CD4-positive, alpha-beta T cell (primary cell): ENCODE measurements at regions not wholly inside any gene's neighbourhood (a gene's known extent, or its start where the extent isn't known, plus 50 kb on each side); places are given as distances from the start of the nearest gene placed in this dataset.
"Not testable (repeated sequence)": the region's sequence is repeated elsewhere in the genome, so short reads cannot be mapped to it uniquely, and the experiment has no call there.

ENCODE experiments used
- ATAC-seq: fragments of 200-7000 bp; cut with Tn5 transposase; one replicate; pipeline ENCODE4 v1.10.0; 2022; ENCODE audit warnings: mild to moderate bottlenecking; ENCODE audit not compliant: poor library complexity
- CTCF ChIA-PET: fragments of 350-600 bp; sonication (Branson Sonifier 250); formaldehyde crosslinking; loops from one replicate; lab custom pipeline; 2021; ENCODE audit warnings: antibody characterized with exemption, inconsistent platforms; lab: Charles Lee
- POLR2A ChIA-PET: fragments of 350-600 bp; sonication (Branson Sonifier 250); formaldehyde crosslinking; loops from one replicate; lab custom pipeline; 2021; ENCODE audit warnings: antibody characterized with exemption, inconsistent platforms; lab: Charles Lee
- DNase-seq, 14 experiments: peaks; one replicate each; pipeline ENCODE4 v3.0.0-alpha.2; 2013 to 2020; ENCODE audit warnings: mixed read lengths in 2 of 14
- H3K27ac ChIP-seq, 2 donors: one replicate each; pipeline versions ENCODE4 v1.5.1 to v1.7.0; 2013; ENCODE audit warnings: low read length in 2 of 2, low read depth in 1 of 2, mild to moderate bottlenecking in 1 of 2
- H3K27me3 ChIP-seq, 2 experiments: 1 replicate in 1 of 2; 2 replicates in 1 of 2; pipeline versions ENCODE4 v1.6.1 to v1.7.0; 2013; ENCODE audit warnings: low read length in 2 of 2, control low read depth in 1 of 2, mild to moderate bottlenecking in 1 of 2, moderate library complexity in 1 of 2; ENCODE audit not compliant: insufficient read depth in 2 of 2, control insufficient read depth in 1 of 2
- H3K36me3 ChIP-seq: one replicate; pipeline ENCODE4 v1.6.1; 2013; ENCODE audit warnings: low read length, control low read depth; ENCODE audit not compliant: insufficient read depth
- H3K4me1 ChIP-seq: one replicate; pipeline ENCODE4 v1.6.1; 2013; ENCODE audit warnings: low read length, control low read depth; ENCODE audit not compliant: insufficient read depth
- H3K4me3 ChIP-seq: one replicate; pipeline ENCODE4 v1.5.1; 2013; ENCODE audit warnings: mild to moderate bottlenecking, low read length, moderate library complexity
- H3K9me3 ChIP-seq, 2 experiments: 1 replicate in 1 of 2; 2 replicates in 1 of 2; pipeline versions ENCODE4 v1.6.1 to v1.7.0; 2013; ENCODE audit warnings: low read length in 2 of 2, mild to moderate bottlenecking in 2 of 2, control low read depth in 1 of 2, moderate library complexity in 1 of 2; ENCODE audit not compliant: control insufficient read depth in 1 of 2, insufficient read depth in 1 of 2
- H3K27ac Mint-ChIP-seq: one replicate; pipeline ENCODE4 v1.8.0; 2020; ENCODE audit warnings: mixed read lengths
- H3K27me3 Mint-ChIP-seq: one replicate; pipeline ENCODE4 v1.8.0; 2021; ENCODE audit warnings: mixed read lengths
- H3K36me3 Mint-ChIP-seq: one replicate; pipeline ENCODE4 v1.8.0; 2021; ENCODE audit warnings: low read depth, mixed read lengths
- H3K4me1 Mint-ChIP-seq: one replicate; pipeline ENCODE4 v1.8.0; 2021; ENCODE audit warnings: low read depth, mixed read lengths
- H3K4me3 Mint-ChIP-seq: one replicate; pipeline ENCODE4 v1.8.0; 2020; ENCODE audit warnings: mild to moderate bottlenecking, mixed read lengths
- H3K9me3 Mint-ChIP-seq: one replicate; pipeline ENCODE4 v1.8.0; 2020; ENCODE audit warnings: mixed read lengths
- intact Hi-C, 2 experiments: fragments of 100-400 bp; cut with DNase I in 1 of 2; cut with micrococcal nuclease in 1 of 2; formaldehyde crosslinking; loops; one replicate each; pipeline versions ENCODE4 v1.15.1 to v1.9.0; 2023 to 2025; cut with DNase I, micrococcal nuclease
- TF ChIP-seq, protein P1 (sequence below): fragments of 200-600 bp; IDR thresholded peaks from one replicate; pipeline ENCODE4 v1.8.0; 2022; ENCODE audit warnings: antibody characterized with exemption, mild to moderate bottlenecking

DNA sequence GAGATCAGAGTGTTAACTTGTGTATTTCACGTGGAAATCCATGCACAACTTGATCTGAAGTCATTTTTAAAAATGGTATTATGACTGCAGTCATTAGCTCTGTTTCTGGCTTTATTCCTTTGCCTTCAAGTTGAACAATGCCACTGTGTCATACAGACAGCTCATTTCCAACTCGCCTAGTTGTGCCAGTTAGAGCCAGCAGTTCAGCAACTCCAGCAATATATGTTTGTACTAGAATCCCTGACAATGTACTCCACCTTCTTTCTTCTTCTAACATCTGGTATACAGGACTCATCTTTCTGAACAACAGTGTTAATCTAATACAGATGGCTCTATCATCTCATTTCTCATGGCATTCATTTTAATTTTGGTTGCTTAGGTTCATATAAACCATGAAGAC lies 418.3 kb upstream of the POU3F2 start:
- DNase-seq: no peak
- Mint-ChIP-seq H3K27ac (no peak overlapping the region), H3K4me1 (no peaks in the 10 kb centered on the region), H3K27me3 (no peaks in the 10 kb centered on the region), H3K36me3 (no peaks in the 10 kb centered on the region), H3K9me3 (peaks cover 19% of the 10 kb centered on the region), H3K4me3 (no peak overlapping the region)
- TF ChIP-seq, protein P1, sequence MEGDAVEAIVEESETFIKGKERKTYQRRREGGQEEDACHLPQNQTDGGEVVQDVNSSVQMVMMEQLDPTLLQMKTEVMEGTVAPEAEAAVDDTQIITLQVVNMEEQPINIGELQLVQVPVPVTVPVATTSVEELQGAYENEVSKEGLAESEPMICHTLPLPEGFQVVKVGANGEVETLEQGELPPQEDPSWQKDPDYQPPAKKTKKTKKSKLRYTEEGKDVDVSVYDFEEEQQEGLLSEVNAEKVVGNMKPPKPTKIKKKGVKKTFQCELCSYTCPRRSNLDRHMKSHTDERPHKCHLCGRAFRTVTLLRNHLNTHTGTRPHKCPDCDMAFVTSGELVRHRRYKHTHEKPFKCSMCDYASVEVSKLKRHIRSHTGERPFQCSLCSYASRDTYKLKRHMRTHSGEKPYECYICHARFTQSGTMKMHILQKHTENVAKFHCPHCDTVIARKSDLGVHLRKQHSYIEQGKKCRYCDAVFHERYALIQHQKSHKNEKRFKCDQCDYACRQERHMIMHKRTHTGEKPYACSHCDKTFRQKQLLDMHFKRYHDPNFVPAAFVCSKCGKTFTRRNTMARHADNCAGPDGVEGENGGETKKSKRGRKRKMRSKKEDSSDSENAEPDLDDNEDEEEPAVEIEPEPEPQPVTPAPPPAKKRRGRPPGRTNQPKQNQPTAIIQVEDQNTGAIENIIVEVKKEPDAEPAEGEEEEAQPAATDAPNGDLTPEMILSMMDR: no peak
- Histone ChIP-seq H3K9me3 (peaks cover 0 to 7% of the 10 kb centered on the region in 2 experiments), H3K27ac (no peak overlapping the region), H3K4me1 (no peaks in the 10 kb centered on the region), H3K4me3 (no peak overlapping the region), H3K27me3 (no peaks in the 10 kb centered on the region), H3K36me3 (no peaks in the 10 kb centered on the region)
- ChIA-PET POLR2A (no interaction called here), CTCF (no interaction called here)
- ATAC-seq: no peak
- intact Hi-C loops: no loop called here

DNA sequence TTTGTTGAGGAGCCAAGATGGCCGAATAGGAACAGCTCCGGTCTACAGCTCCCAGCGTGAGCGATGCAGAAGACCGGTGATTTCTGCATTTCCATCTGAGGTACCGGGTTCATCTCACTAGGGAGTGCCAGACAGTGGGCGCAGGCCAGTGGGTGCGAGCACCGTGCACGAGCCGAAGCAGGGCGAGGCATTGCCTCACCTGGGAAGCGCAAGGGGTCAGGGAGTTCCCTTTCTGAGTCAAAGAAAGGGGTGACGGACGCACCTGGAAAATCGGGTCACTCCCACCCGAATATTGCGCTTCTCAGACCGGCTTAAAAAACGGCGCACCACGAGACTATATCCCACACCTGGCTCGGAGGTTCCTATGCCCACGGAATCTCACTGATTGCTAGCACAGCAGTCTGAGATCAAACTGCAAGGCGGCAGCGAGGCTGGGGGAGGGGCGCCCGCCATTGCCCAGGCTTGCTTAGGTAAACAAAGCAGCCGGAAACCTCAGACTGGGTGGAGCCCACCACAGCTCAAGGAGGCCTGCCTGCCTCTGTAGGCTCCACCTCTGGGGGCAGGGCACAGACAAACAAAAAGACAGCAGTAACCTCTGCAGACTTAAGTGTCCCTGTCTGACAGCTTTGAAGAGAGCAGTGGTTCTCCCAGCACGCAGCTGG lies 417.7 kb upstream of the POU3F2 start:
- H3K36me3 ChIP-seq, H3K36me3 Mint-ChIP-seq, H3K27ac Mint-ChIP-seq, H3K4me1 ChIP-seq, H3K27me3 ChIP-seq, CTCF ChIA-PET, H3K4me3 Mint-ChIP-seq, ATAC-seq, H3K4me1 Mint-ChIP-seq, intact Hi-C loops, POLR2A ChIA-PET, H3K4me3 ChIP-seq, H3K27me3 Mint-ChIP-seq, H3K27ac ChIP-seq, H3K9me3 ChIP-seq: not testable (repeated sequence)
- DNase-seq: peak in 3 of 14 experiments; percentile 14 to 33 (median 21)
- H3K9me3 Mint-ChIP-seq: peaks cover 19% of the 10 kb centered on the region

DNA sequence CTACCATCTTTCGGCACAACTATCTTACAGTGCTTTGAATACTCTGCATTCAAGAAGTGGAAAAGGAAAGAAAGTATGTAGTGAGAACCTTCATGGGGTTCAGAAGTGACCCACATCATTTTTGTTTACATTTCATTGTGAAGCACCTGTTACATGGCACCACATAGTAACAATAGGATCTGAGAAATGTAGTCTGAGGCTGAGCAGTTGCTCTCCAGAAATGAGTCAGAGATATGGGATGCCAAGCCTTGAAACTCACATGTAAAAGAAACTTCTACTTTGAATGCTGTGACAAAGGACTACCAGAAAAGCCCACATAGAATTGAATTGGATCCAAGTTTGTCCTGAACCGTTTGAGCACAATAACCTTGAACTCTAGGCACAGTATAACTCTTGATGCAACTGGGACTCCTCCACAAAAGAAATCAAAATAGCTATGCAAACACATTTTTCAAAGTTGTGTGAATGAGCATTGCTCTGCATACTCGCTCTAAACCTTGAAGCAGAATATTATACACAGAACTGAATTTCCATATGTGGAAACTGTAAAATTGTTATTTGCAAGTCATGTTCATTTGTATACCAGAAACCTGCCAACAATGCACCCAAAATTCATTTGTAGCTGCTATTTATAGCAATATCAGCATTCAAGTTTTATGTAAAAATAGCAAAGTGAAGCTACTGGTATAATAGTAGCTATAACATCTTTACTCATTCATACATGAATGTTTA lies 400.9 kb upstream of the POU3F2 start:
- no peak for ATAC-seq
- ChIA-PET CTCF (no interaction called here), POLR2A (no interaction called here)
- no peaks in the 10 kb centered on the region for H3K4me1 Mint-ChIP-seq
- H3K4me3 Mint-ChIP-seq: no peak overlapping the region
- no peak for DNase-seq
- no peaks in the 10 kb centered on the region for H3K4me1 ChIP-seq
- H3K36me3 ChIP-seq: no peaks in the 10 kb centered on the region
- H3K27ac ChIP-seq: no peak overlapping the region
- no peak overlapping the region for H3K4me3 ChIP-seq
- H3K9me3 Mint-ChIP-seq: peaks cover 8% of the 10 kb centered on the region
- H3K27ac Mint-ChIP-seq: no peak overlapping the region
- no peaks in the 10 kb centered on the region for H3K27me3 Mint-ChIP-seq
- intact Hi-C loops: no loop called here
- H3K36me3 Mint-ChIP-seq: no peaks in the 10 kb centered on the region
- TF ChIP-seq, protein P1: no peak
- H3K9me3 ChIP-seq: no peaks in the 10 kb centered on the region
- H3K27me3 ChIP-seq: no peaks in the 10 kb centered on the region
